H1 (cell line): ENCODE measurements at regions not wholly inside any gene's neighbourhood (a gene's known extent, or its start where the extent isn't known, plus 50 kb on each side); places are given as distances from the start of the nearest gene placed in this dataset.

Experiments used
- CBX8 ChIP-seq: fragments of 300-800, 300-1000 bp; sonication (generic); IDR thresholded peaks from 2 replicates; pipeline ENCODE4 v1.7.1; 2016; ENCODE audit warnings: low read depth, low read length, borderline replicate concordance
- POLR2AphosphoS5 ChIP-seq: IDR thresholded peaks from 2 replicates; pipeline ENCODE4 v1.6.1; 2011; ENCODE audit warnings: low read depth, low read length
- RFX5 ChIP-seq: IDR thresholded peaks from 2 replicates; pipeline ENCODE4 v1.6.1; 2011; ENCODE audit warnings: low read depth, low read length, improper control_type of control experiment, borderline replicate concordance
- SIN3A ChIP-seq, 2 experiments: IDR thresholded peaks in 1 of 2; conservative IDR thresholded peaks in 1 of 2; 2 replicates each; pipeline ENCODE4 v1.6.1; 2011 to 2012; ENCODE audit warnings: low read length in 2 of 2, improper control_type of control experiment in 1 of 2, low read depth in 1 of 2, mild to moderate bottlenecking in 1 of 2
- SRF ChIP-seq: IDR thresholded peaks from 2 replicates; pipeline ENCODE4 v1.6.1; 2011; ENCODE audit warnings: mild to moderate bottlenecking, low read depth, low read length, moderate library complexity
- SUZ12 ChIP-seq: fragments of 200-600 bp; sonication (generic); IDR thresholded peaks from 2 replicates; pipeline ENCODE4 v1.6.1; 2012; ENCODE audit warnings: mild to moderate bottlenecking, inconsistent platforms, low read length, moderate library complexity, mixed read lengths
- TF ChIP-seq, protein P1 (sequence below), 3 experiments: IDR thresholded peaks; 1 replicate in 2 of 3; 2 replicates in 1 of 3; pipeline versions ENCODE4 v1.5.1 to v1.6.1; 2011; ENCODE audit warnings: low read length in 3 of 3, mild to moderate bottlenecking in 3 of 3, inconsistent platforms in 2 of 3, low read depth in 1 of 3, moderate library complexity in 1 of 3; ENCODE audit not compliant: insufficient read depth in 1 of 3; ENCODE audit errors: control extremely low read depth in 1 of 3
- TF ChIP-seq, protein P2 (sequence below): IDR thresholded peaks from 2 replicates; pipeline ENCODE4 v1.6.1; 2011; ENCODE audit warnings: low read length, improper control_type of control experiment
- TF ChIP-seq, protein P3 (sequence below): IDR thresholded peaks from 2 replicates; pipeline ENCODE4 v1.6.1; 2011; ENCODE audit warnings: low read depth, mild to moderate bottlenecking, low read length; ENCODE audit not compliant: insufficient read depth

DNA sequence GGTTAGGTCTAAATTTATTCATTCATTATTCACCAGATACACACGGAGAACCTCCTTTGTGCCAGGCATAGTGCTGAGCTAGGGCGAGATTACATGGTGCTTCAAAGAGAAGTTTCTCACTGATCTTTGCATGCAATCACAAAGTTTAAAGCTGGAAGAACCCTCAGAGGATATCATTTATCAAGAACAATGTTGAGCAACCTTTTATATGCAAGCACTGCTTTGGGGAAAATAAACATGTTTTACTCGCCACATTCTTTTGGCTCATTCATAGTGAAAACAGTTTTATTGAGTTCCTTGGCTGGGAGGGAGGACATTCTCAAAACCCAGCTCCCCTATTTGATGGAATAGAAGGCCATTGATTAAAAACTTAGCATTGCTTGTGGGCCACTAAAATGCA lies 49.8 kb upstream of the XYLT1 start:
- TF ChIP-seq, protein P1, sequence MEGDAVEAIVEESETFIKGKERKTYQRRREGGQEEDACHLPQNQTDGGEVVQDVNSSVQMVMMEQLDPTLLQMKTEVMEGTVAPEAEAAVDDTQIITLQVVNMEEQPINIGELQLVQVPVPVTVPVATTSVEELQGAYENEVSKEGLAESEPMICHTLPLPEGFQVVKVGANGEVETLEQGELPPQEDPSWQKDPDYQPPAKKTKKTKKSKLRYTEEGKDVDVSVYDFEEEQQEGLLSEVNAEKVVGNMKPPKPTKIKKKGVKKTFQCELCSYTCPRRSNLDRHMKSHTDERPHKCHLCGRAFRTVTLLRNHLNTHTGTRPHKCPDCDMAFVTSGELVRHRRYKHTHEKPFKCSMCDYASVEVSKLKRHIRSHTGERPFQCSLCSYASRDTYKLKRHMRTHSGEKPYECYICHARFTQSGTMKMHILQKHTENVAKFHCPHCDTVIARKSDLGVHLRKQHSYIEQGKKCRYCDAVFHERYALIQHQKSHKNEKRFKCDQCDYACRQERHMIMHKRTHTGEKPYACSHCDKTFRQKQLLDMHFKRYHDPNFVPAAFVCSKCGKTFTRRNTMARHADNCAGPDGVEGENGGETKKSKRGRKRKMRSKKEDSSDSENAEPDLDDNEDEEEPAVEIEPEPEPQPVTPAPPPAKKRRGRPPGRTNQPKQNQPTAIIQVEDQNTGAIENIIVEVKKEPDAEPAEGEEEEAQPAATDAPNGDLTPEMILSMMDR (IDR thresholded peaks at IDR 0.05; ENCODE audit: control extremely low read depth in 1 of 3, insufficient read depth in 1 of 3, low read depth in 1 of 3, low read length in 3 of 3) = no peak
- TF ChIP-seq, protein P2, sequence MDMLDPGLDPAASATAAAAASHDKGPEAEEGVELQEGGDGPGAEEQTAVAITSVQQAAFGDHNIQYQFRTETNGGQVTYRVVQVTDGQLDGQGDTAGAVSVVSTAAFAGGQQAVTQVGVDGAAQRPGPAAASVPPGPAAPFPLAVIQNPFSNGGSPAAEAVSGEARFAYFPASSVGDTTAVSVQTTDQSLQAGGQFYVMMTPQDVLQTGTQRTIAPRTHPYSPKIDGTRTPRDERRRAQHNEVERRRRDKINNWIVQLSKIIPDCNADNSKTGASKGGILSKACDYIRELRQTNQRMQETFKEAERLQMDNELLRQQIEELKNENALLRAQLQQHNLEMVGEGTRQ = no peak
- TF ChIP-seq, protein P3, sequence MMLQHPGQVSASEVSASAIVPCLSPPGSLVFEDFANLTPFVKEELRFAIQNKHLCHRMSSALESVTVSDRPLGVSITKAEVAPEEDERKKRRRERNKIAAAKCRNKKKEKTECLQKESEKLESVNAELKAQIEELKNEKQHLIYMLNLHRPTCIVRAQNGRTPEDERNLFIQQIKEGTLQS = no peak
- TF ChIP-seq SRF (no peak), SUZ12 (no peak), CBX8 (no peak), POLR2AphosphoS5 (no peak), RFX5 (no peak), SIN3A (conservative IDR thresholded peaks at IDR 0.05 in 1 of 2, IDR thresholded peaks at IDR 0.05 in 1 of 2; ENCODE audit: low read depth in 1 of 2, low read length in 2 of 2) (no peak)
